PC-3 (cell line): ENCODE measurements at regions not wholly inside any gene's neighbourhood (a gene's known extent, or its start where the extent isn't known, plus 50 kb on each side); places are given as distances from the start of the nearest gene placed in this dataset.

Experiments
- CTCF ChIP-seq: fragments of 300-600 bp; sonication (generic); conservative IDR thresholded peaks from 2 replicates; pipeline ENCODE4 v1.5.1; 2017; ENCODE audit warnings: antibody characterized with exemption, low read depth, mild to moderate bottlenecking, low read length
- EZH2 ChIP-seq: fragments of 300-600 bp; sonication (generic); IDR thresholded peaks from one replicate; pipeline ENCODE4 v1.6.1; 2017; ENCODE audit warnings: antibody characterized with exemption, mild to moderate bottlenecking, low read length; ENCODE audit not compliant: unreplicated experiment
- EZH2phosphoT487 ChIP-seq: fragments of 300-600 bp; sonication (generic); IDR thresholded peaks from 2 replicates; pipeline ENCODE4 v1.6.1; 2018; ENCODE audit warnings: mild to moderate bottlenecking, antibody characterized with exemption, low read length, borderline replicate concordance

GRCh38 chr3:74053970-74054516, 429.3 kb upstream of the PDZRN3 start:
- TF ChIP-seq CTCF, result no peak
- TF ChIP-seq EZH2, result no peak
- TF ChIP-seq EZH2phosphoT487, result no peak
